ENCODE measurements at regions not wholly inside any gene's neighbourhood (a gene's known extent, or its start where the extent isn't known, plus 50 kb on each side); places are given as distances from the start of the nearest gene placed in this dataset.

- Histone ChIP-seq H3K4me1 (no peaks in the 10 kb centered on the region), H3K27ac (no peak overlapping the region), H3K9me3 (no peaks in the 10 kb centered on the region), H3K4me3 (no peak overlapping the region), H3K4me2 (no peak overlapping the region)
- FAIRE-seq = no peak
- ChIA-PET CTCF (no interaction called here), POLR2A (no interaction called here)
- no peak for ATAC-seq
- WGBS (ENCODE audit: missing lambda C conversion rate) = 0% methylated on average over 1 of the region's 1 CpG
- TF ChIP-seq EHMT2 (IDR thresholded peaks at IDR 0.05; ENCODE audit: low read depth) (no peak), TP53 (CRISPR knock-in tag; IDR thresholded peaks at IDR 0.05) (no peak), ESRRA (IDR thresholded peaks at IDR 0.05; ENCODE audit: borderline replicate concordance, low read length) (no peak), BCL3 (IDR thresholded peaks at IDR 0.05) (no peak), KDM5A (IDR thresholded peaks at IDR 0.05) (no peak), GATA3 (IDR thresholded peaks at IDR 0.05; ENCODE audit: borderline replicate concordance) (no peak), PHF8 (IDR thresholded peaks at IDR 0.05; ENCODE audit: borderline replicate concordance, low read depth) (no peak), CEBPB (IDR thresholded peaks at IDR 0.05) (no peak), FOXS1 (CRISPR knock-in tag; IDR thresholded peaks at IDR 0.05) (no peak), HDAC2 (IDR thresholded peaks at IDR 0.05) (no peak), EP300 (IDR thresholded peaks at IDR 0.05) (no peak), ZNF302 (CRISPR knock-in tag; IDR thresholded peaks at IDR 0.05) (no peak), RNF2 (IDR thresholded peaks at IDR 0.05; ENCODE audit: borderline replicate concordance, low read depth) (no peak), HOXB13 (CRISPR knock-in tag; IDR thresholded peaks at IDR 0.05; ENCODE audit: low read depth) (no peak), ELK1 (IDR thresholded peaks at IDR 0.05; ENCODE audit: low read depth, low read length) (no peak), HOXB5 (CRISPR knock-in tag; IDR thresholded peaks at IDR 0.05) (no peak), USF2 (IDR thresholded peaks at IDR 0.05) (no peak)
- TF ChIP-seq, protein P1, sequence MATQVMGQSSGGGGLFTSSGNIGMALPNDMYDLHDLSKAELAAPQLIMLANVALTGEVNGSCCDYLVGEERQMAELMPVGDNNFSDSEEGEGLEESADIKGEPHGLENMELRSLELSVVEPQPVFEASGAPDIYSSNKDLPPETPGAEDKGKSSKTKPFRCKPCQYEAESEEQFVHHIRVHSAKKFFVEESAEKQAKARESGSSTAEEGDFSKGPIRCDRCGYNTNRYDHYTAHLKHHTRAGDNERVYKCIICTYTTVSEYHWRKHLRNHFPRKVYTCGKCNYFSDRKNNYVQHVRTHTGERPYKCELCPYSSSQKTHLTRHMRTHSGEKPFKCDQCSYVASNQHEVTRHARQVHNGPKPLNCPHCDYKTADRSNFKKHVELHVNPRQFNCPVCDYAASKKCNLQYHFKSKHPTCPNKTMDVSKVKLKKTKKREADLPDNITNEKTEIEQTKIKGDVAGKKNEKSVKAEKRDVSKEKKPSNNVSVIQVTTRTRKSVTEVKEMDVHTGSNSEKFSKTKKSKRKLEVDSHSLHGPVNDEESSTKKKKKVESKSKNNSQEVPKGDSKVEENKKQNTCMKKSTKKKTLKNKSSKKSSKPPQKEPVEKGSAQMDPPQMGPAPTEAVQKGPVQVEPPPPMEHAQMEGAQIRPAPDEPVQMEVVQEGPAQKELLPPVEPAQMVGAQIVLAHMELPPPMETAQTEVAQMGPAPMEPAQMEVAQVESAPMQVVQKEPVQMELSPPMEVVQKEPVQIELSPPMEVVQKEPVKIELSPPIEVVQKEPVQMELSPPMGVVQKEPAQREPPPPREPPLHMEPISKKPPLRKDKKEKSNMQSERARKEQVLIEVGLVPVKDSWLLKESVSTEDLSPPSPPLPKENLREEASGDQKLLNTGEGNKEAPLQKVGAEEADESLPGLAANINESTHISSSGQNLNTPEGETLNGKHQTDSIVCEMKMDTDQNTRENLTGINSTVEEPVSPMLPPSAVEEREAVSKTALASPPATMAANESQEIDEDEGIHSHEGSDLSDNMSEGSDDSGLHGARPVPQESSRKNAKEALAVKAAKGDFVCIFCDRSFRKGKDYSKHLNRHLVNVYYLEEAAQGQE (IDR thresholded peaks at IDR 0.05) = no peak
- no peak for DNase-seq (ENCODE audit: low read depth in 1 of 2, low spot score in 1 of 2)
Observed at GRCh38 chr14:25557466-25557865, 507.5 kb upstream of the STXBP6 start.

GRCh38 chr14:25552826-25553225, 502.9 kb upstream of the STXBP6 start:
- CTCF ChIA-PET = no interaction called here
- ATAC-seq = no peak
- Histone ChIP-seq H3K4me1 (no peaks in the 10 kb centered on the region), H3K4me2 (no peak overlapping the region), H3K9me3 (no peaks in the 10 kb centered on the region), H3K27ac (no peak overlapping the region), H3K4me3 (no peak overlapping the region)
- no peak for DNase-seq (ENCODE audit: low read depth in 1 of 2, low spot score in 1 of 2)
- TF ChIP-seq E2F6 (IDR thresholded peaks at IDR 0.05; ENCODE audit: borderline replicate concordance, low read depth) (no peak), CTCF (IDR thresholded peaks at IDR 0.05) (no peak), CBX8 (IDR thresholded peaks at IDR 0.05) (no peak), RCOR1 (IDR thresholded peaks at IDR 0.05; ENCODE audit: low read depth, low read length) (no peak), BHLHE40 (IDR thresholded peaks at IDR 0.05; ENCODE audit: low read depth, low read length) (no peak), CHD2 (IDR thresholded peaks at IDR 0.05; ENCODE audit: low read length, partially characterized antibody) (no peak), HDAC2 (IDR thresholded peaks at IDR 0.05) (no peak)
- TF ChIP-seq, protein P2, sequence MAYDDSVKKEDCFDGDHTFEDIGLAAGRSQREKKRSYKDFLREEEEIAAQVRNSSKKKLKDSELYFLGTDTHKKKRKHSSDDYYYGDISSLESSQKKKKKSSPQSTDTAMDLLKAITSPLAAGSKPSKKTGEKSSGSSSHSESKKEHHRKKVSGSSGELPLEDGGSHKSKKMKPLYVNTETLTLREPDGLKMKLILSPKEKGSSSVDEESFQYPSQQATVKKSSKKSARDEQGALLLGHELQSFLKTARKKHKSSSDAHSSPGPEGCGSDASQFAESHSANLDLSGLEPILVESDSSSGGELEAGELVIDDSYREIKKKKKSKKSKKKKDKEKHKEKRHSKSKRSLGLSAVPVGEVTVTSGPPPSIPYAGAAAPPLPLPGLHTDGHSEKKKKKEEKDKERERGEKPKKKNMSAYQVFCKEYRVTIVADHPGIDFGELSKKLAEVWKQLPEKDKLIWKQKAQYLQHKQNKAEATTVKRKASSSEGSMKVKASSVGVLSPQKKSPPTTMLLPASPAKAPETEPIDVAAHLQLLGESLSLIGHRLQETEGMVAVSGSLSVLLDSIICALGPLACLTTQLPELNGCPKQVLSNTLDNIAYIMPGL (CRISPR knock-in tag; IDR thresholded peaks at IDR 0.05; ENCODE audit: borderline replicate concordance) = no peak
- POLR2A ChIA-PET = no interaction called here
- 4% methylated on average over 2 of the region's 2 CpGs for WGBS (ENCODE audit: missing lambda C conversion rate)
- no peak for FAIRE-seq
